Neural cell (in vitro differentiated cells): ENCODE measurements at regions not wholly inside any gene's neighbourhood (a gene's known extent, or its start where the extent isn't known, plus 50 kb on each side); places are given as distances from the start of the nearest gene placed in this dataset.

Experiments
- H2AFZ ChIP-seq: fragments of 200-600, 300-800 bp; sonication (generic), shearing (Covaris generic); 2 replicates; pipeline ENCODE4 v1.6.0; 2014; ENCODE audit warnings: low read depth, mild to moderate bottlenecking, antibody characterized with exemption, low read length, moderate library complexity
- H3F3A ChIP-seq: fragments of 200-600 bp; shearing (Covaris generic); 2 replicates; pipeline ENCODE4 v1.6.1; 2016; ENCODE audit warnings: mild to moderate bottlenecking, moderate library complexity, mixed read lengths, antibody characterized with exemption, low read length; ENCODE audit not compliant: insufficient read depth, poor library complexity, severe bottlenecking
- H3K27ac ChIP-seq: fragments of 200-600, 300-800 bp; sonication (generic), shearing (Covaris generic); 2 replicates; pipeline ENCODE4 v1.5.1; 2014; ENCODE audit warnings: mild to moderate bottlenecking, low read length, moderate library complexity
- H3K27me3 ChIP-seq: fragments of 300-800, 200-600 bp; sonication (generic), shearing (Covaris generic); 2 replicates; pipeline ENCODE4 v1.6.0; 2014; ENCODE audit warnings: mild to moderate bottlenecking, low read depth, low read length, moderate library complexity; ENCODE audit not compliant: insufficient read depth
- H3K36me3 ChIP-seq: fragments of 300-800, 200-600 bp; sonication (generic), shearing (Covaris generic); 2 replicates; pipeline ENCODE4 v1.5.1; 2014; ENCODE audit warnings: mild to moderate bottlenecking, antibody characterized with exemption, low read length, moderate library complexity; ENCODE audit not compliant: insufficient read depth
- H3K4me2 ChIP-seq: fragments of 300-800, 200-600 bp; sonication (generic), shearing (Covaris generic); 2 replicates; pipeline ENCODE4 v1.6.0; 2014; ENCODE audit warnings: mild to moderate bottlenecking, low read length
- H3K4me3 ChIP-seq: fragments of 300-800, 200-600 bp; sonication (generic), shearing (Covaris generic); 2 replicates; pipeline ENCODE4 v1.5.1; 2014; ENCODE audit warnings: mild to moderate bottlenecking, low read length, moderate library complexity
- H3K79me2 ChIP-seq: fragments of 200-600 bp; shearing (Covaris generic); replicated peaks from 2 replicates; pipeline ENCODE4 v1.6.0; 2014; ENCODE audit warnings: mild to moderate bottlenecking, low read length, moderate library complexity; ENCODE audit not compliant: insufficient read depth
- H3K9ac ChIP-seq: fragments of 300-800, 200-600 bp; sonication (generic), shearing (Covaris generic); 2 replicates; pipeline ENCODE4 v1.6.1; 2016; ENCODE audit warnings: mild to moderate bottlenecking, low read length, mixed read lengths
- H3K9me2 ChIP-seq: fragments of 200-600 bp; shearing (Covaris generic); 2 replicates; pipeline ENCODE4 v1.6.1; 2016; ENCODE audit warnings: mild to moderate bottlenecking, low read length, mixed read lengths; ENCODE audit not compliant: insufficient read depth
- H3K9me3 ChIP-seq: fragments of 200-600, 300-800 bp; sonication (generic), shearing (Covaris generic); 2 replicates; pipeline ENCODE4 v1.6.1; 2016; ENCODE audit warnings: mild to moderate bottlenecking, mixed run types, low read length, moderate library complexity, mixed read lengths
- H4K20me1 ChIP-seq: fragments of 200-600 bp; shearing (Covaris generic); 2 replicates; pipeline ENCODE4 v1.6.1; 2016; ENCODE audit warnings: mild to moderate bottlenecking, mixed run types; ENCODE audit not compliant: insufficient read depth
- EP300 ChIP-seq: fragments of 450-650 bp; conservative IDR thresholded peaks from 2 replicates; pipeline ENCODE4 v1.6.1; 2014; ENCODE audit warnings: antibody characterized with exemption, mild to moderate bottlenecking, moderate library complexity; ENCODE audit not compliant: poor library complexity, severe bottlenecking
- EZH2 ChIP-seq: fragments of 200-600, 300-800 bp; shearing (Covaris generic), sonication (generic); IDR thresholded peaks from 2 replicates; pipeline ENCODE4 v1.6.1; 2014; ENCODE audit warnings: antibody characterized with exemption, low read length, borderline replicate concordance, mild to moderate bottlenecking; ENCODE audit not compliant: insufficient read depth, poor library complexity, severe bottlenecking
- MXI1 ChIP-seq: fragments of 450-650 bp; conservative IDR thresholded peaks from 2 replicates; pipeline ENCODE4 v1.6.1; 2014; ENCODE audit warnings: antibody characterized with exemption, mild to moderate bottlenecking; ENCODE audit not compliant: poor library complexity, severe bottlenecking
- POLR2AphosphoS5 ChIP-seq: IDR thresholded peaks from 2 replicates; pipeline ENCODE4 v1.6.1; 2012
- RAD21 ChIP-seq: fragments of 450-650 bp; conservative IDR thresholded peaks from 2 replicates; pipeline ENCODE4 v1.6.1; 2014; ENCODE audit warnings: antibody characterized with exemption, mild to moderate bottlenecking, moderate library complexity
- SMC3 ChIP-seq: fragments of 450-650 bp; conservative IDR thresholded peaks from 2 replicates; pipeline ENCODE4 v1.6.1; 2014; ENCODE audit warnings: antibody characterized with exemption, mild to moderate bottlenecking, moderate library complexity; ENCODE audit not compliant: poor library complexity
- TAF1 ChIP-seq: IDR thresholded peaks from 2 replicates; pipeline ENCODE4 v1.6.1; 2012; ENCODE audit warnings: low read depth
- TF ChIP-seq, protein P1 (sequence below): IDR thresholded peaks from 2 replicates; pipeline ENCODE4 v1.6.1; 2012; ENCODE audit warnings: borderline replicate concordance
- TF ChIP-seq, protein P2 (sequence below): fragments of 450-650 bp; IDR thresholded peaks from 2 replicates; pipeline ENCODE4 v1.5.1; 2014; ENCODE audit warnings: antibody characterized with exemption, mild to moderate bottlenecking, moderate library complexity; ENCODE audit not compliant: poor library complexity, severe bottlenecking

DNA sequence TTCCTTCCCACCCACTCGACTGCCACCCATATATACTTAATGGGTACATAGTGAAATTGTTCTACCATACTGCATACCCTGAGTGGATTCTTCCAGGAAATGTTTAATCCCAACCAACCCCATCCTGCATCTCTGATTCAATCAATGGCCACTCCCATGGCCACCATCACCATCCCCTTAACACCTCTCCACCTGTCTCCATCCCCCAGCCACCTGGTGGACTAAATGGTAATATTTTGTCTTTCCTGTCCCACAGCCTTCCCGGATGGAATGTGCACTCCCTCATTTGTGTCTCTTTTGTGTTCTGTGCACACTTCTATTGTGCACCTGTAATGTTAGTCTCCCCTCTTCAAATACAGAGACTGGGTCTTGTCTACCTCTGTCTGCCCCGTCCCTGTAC is 259.9 kb downstream of the ALDH8A1 start:
- no peak overlapping the region for H3K9ac ChIP-seq
- no peak overlapping the region for H3K4me3 ChIP-seq
- no peaks in the 10 kb centered on the region for H3K79me2 ChIP-seq
- H4K20me1 ChIP-seq = no peaks in the 10 kb centered on the region
- no peak overlapping the region for H3K27ac ChIP-seq
- H3F3A ChIP-seq = no peaks in the 10 kb centered on the region
- no peak overlapping the region for H3K4me2 ChIP-seq
- H3K36me3 ChIP-seq = no peaks in the 10 kb centered on the region
- H3K9me2 ChIP-seq = no peaks in the 10 kb centered on the region
- H3K9me3 ChIP-seq = no peaks in the 10 kb centered on the region
- no peak overlapping the region for H2AFZ ChIP-seq
- TF ChIP-seq, protein P1, sequence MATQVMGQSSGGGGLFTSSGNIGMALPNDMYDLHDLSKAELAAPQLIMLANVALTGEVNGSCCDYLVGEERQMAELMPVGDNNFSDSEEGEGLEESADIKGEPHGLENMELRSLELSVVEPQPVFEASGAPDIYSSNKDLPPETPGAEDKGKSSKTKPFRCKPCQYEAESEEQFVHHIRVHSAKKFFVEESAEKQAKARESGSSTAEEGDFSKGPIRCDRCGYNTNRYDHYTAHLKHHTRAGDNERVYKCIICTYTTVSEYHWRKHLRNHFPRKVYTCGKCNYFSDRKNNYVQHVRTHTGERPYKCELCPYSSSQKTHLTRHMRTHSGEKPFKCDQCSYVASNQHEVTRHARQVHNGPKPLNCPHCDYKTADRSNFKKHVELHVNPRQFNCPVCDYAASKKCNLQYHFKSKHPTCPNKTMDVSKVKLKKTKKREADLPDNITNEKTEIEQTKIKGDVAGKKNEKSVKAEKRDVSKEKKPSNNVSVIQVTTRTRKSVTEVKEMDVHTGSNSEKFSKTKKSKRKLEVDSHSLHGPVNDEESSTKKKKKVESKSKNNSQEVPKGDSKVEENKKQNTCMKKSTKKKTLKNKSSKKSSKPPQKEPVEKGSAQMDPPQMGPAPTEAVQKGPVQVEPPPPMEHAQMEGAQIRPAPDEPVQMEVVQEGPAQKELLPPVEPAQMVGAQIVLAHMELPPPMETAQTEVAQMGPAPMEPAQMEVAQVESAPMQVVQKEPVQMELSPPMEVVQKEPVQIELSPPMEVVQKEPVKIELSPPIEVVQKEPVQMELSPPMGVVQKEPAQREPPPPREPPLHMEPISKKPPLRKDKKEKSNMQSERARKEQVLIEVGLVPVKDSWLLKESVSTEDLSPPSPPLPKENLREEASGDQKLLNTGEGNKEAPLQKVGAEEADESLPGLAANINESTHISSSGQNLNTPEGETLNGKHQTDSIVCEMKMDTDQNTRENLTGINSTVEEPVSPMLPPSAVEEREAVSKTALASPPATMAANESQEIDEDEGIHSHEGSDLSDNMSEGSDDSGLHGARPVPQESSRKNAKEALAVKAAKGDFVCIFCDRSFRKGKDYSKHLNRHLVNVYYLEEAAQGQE = no peak
- TF ChIP-seq POLR2AphosphoS5 = no peak
- TF ChIP-seq RAD21 = no peak
- TF ChIP-seq EP300 = no peak
- TF ChIP-seq, protein P2, sequence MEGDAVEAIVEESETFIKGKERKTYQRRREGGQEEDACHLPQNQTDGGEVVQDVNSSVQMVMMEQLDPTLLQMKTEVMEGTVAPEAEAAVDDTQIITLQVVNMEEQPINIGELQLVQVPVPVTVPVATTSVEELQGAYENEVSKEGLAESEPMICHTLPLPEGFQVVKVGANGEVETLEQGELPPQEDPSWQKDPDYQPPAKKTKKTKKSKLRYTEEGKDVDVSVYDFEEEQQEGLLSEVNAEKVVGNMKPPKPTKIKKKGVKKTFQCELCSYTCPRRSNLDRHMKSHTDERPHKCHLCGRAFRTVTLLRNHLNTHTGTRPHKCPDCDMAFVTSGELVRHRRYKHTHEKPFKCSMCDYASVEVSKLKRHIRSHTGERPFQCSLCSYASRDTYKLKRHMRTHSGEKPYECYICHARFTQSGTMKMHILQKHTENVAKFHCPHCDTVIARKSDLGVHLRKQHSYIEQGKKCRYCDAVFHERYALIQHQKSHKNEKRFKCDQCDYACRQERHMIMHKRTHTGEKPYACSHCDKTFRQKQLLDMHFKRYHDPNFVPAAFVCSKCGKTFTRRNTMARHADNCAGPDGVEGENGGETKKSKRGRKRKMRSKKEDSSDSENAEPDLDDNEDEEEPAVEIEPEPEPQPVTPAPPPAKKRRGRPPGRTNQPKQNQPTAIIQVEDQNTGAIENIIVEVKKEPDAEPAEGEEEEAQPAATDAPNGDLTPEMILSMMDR = no peak
- no peak for TF ChIP-seq MXI1
- TF ChIP-seq EZH2 = no peak
- TF ChIP-seq TAF1 = no peak
- TF ChIP-seq SMC3 = no peak
- H3K27me3 ChIP-seq = no peaks in the 10 kb centered on the region

DNA sequence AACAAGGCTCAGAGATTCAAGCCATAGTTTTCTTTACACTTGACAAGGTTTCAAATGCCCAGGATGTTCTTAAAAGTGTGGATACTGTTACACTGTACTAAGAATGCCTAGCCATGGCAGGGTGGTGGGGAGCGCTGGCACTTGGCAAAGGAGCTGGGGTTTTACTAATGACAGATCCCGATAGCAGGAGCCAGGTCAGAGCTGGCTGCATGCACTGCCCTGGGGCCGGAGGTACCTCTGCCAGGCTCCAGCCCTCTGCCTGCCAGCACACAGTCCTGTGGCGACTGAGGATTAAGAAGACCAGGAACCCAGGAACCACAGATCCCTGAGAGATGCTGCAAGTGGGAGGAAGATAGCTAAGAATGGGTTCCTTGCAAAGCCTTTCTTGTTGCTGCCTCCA is 260.3 kb downstream of the ALDH8A1 start:
- TF ChIP-seq SMC3 = no peak
- no peak for TF ChIP-seq MXI1
- TF ChIP-seq, protein P2 = no peak
- TF ChIP-seq EZH2 = no peak
- TF ChIP-seq POLR2AphosphoS5 = no peak
- no peak for TF ChIP-seq EP300
- TF ChIP-seq, protein P1 = no peak
- no peak for TF ChIP-seq TAF1
- TF ChIP-seq RAD21 = no peak
- H3K79me2 ChIP-seq = no peaks in the 10 kb centered on the region
- no peaks in the 10 kb centered on the region for H3K36me3 ChIP-seq
- no peak overlapping the region for H3K4me3 ChIP-seq
- H3K27me3 ChIP-seq = no peaks in the 10 kb centered on the region
- no peaks in the 10 kb centered on the region for H3K9me2 ChIP-seq
- no peak overlapping the region for H3K27ac ChIP-seq
- H3K9me3 ChIP-seq = no peaks in the 10 kb centered on the region
- H2AFZ ChIP-seq = no peak overlapping the region
- H4K20me1 ChIP-seq = no peaks in the 10 kb centered on the region
- H3K9ac ChIP-seq = no peak overlapping the region
- H3F3A ChIP-seq = no peaks in the 10 kb centered on the region
- H3K4me2 ChIP-seq = no peak overlapping the region
